ENCODE measurements at regions not wholly inside any gene's neighbourhood (a gene's known extent, or its start where the extent isn't known, plus 50 kb on each side); places are given as distances from the start of the nearest gene placed in this dataset.

DNA sequence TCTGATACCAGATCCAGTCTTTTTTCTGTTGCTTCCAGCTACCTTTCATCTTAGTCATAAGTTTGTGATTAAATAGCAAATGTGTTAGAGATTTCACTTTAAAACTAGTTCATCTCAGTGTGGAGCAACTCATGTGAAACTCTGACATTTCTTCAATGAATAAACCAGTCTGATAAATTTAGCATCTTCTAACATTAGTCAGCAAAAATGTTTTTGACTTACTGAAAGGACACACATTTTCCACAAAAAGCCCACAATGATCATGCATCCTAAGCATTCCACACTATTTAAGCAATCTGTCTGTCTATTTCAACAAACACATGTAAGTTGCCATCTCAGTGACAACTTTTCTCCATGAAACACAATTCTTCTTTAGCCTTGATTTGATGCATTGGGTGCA, 222.2 kb upstream of the SLC35B3 start:
- H2BK15ac ChIP-seq (ENCODE audit: low read depth, low read length), result no peak overlapping the region

More for the DNA sequence above, 222.2 kb upstream of the SLC35B3 start:
- Histone ChIP-seq H4K8ac (ENCODE audit: low read depth in 2 of 2, low read length in 2 of 2) (no peak overlapping the region), H3K4me3 (ENCODE audit: insufficient read depth, low read depth, low read length) (no peak overlapping the region), H2AFZ (replicated peaks; ENCODE audit: low read length, poor library complexity) (no peak overlapping the region), H3K9me3 (ENCODE audit: control insufficient read depth, insufficient read depth, low read length) (peaks cover 13% of the 10 kb centered on the region), H2BK120ac (ENCODE audit: low read depth, low read length) (no peak overlapping the region), H3K14ac (replicated peaks; ENCODE audit: low read depth, low read length) (no peak overlapping the region), H3K27ac (ENCODE audit: insufficient read depth, low read length) (no peak overlapping the region), H4K91ac (ENCODE audit: insufficient read depth, low read depth, low read length) (no peak overlapping the region), H3K27me3 (ENCODE audit: control insufficient read depth, insufficient read depth, low read length) (no peaks in the 10 kb centered on the region), H3K4me1 (ENCODE audit: control insufficient read depth, insufficient read depth, low read length) (no peaks in the 10 kb centered on the region), H4K5ac (ENCODE audit: low read depth, low read length) (no peak overlapping the region), H2BK5ac (ENCODE audit: low read depth, low read length, poor library complexity, severe bottlenecking) (no peak overlapping the region), H3K79me1 (ENCODE audit: low read depth in 1 of 2, low read length in 2 of 2) (no peaks in the 10 kb centered on the region), H2AK9ac (replicated peaks; ENCODE audit: low read depth, low read length, poor library complexity) (no peak overlapping the region), H3K56ac (ENCODE audit: extremely low read depth, insufficient read depth, low read length) (no peak overlapping the region), H3K9ac (ENCODE audit: low read depth, low read length) (no peak overlapping the region), H3K4me2 (ENCODE audit: low read depth, low read length) (no peak overlapping the region), H2BK20ac (ENCODE audit: low read depth, low read length) (no peak overlapping the region), H3K36me3 (ENCODE audit: control insufficient read depth, insufficient read depth, low read length) (no peaks in the 10 kb centered on the region), H4K20me1 (ENCODE audit: insufficient read depth, low read length) (no peaks in the 10 kb centered on the region), H2AK5ac (ENCODE audit: low read depth, low read length) (no peak overlapping the region), H3K4ac (ENCODE audit: low read depth, low read length) (no peak overlapping the region), H3K9me1 (ENCODE audit: insufficient read depth, low read length) (no peaks in the 10 kb centered on the region), H3K23ac (ENCODE audit: low read depth, low read length) (no peak overlapping the region), H3K18ac (ENCODE audit: low read depth, low read length) (no peak overlapping the region)
- intact Hi-C loops (cut with micrococcal nuclease), result no loop called here
- ChIA-PET CTCF (no interaction called here), POLR2A (ENCODE audit: unreplicated experiment) (no interaction called here)
- in situ Hi-C loops (cut with MboI; ENCODE audit: low sequenced_read_pairs), result no loop called here
- dilution Hi-C loops (cut with HindIII; ENCODE audit: low sequenced_read_pairs, unreplicated experiment), result no loop called here
- ATAC-seq (ENCODE audit: low read depth) (no peak), DNase-seq (no peak)
- no TSS peak for BruUV-seq (replicated peaks)
- TF ChIP-seq CTCF (conservative IDR thresholded peaks at IDR 0.05; ENCODE audit: low read depth, low read length), result no peak
- no peak for TF ChIP-seq FOS (IDR thresholded peaks at IDR 0.05; ENCODE audit: low read depth, low read length)
- no peak for TF ChIP-seq SMC3 (IDR thresholded peaks at IDR 0.05; ENCODE audit: low read depth, low read length)
- TF ChIP-seq MAFK (IDR thresholded peaks at IDR 0.05; ENCODE audit: low read depth, low read length), result no peak
- no peak for TF ChIP-seq BHLHE40 (IDR thresholded peaks at IDR 0.05; ENCODE audit: low read depth, low read length)
- no peak for TF ChIP-seq USF2 (IDR thresholded peaks at IDR 0.05; ENCODE audit: low read depth, low read length)
- no peak for TF ChIP-seq ELK1 (IDR thresholded peaks at IDR 0.05; ENCODE audit: borderline replicate concordance, low read depth, low read length)
- TF ChIP-seq MXI1 (IDR thresholded peaks at IDR 0.05; ENCODE audit: borderline replicate concordance, low read depth, low read length), result no peak
- TF ChIP-seq CHD1 (IDR thresholded peaks at IDR 0.05; ENCODE audit: low read depth, low read length), result no peak
- no peak for TF ChIP-seq RAD21 (IDR thresholded peaks at IDR 0.05; ENCODE audit: low read length)
- no peak for TF ChIP-seq CEBPB (IDR thresholded peaks at IDR 0.05; ENCODE audit: low read depth, low read length)
- no peak for TF ChIP-seq RCOR1 (IDR thresholded peaks at IDR 0.05; ENCODE audit: insufficient replicate concordance, low read length)
- TF ChIP-seq MAZ (IDR thresholded peaks at IDR 0.05; ENCODE audit: borderline replicate concordance, low read depth, low read length), result no peak
- no peak for TF ChIP-seq POLR2A (IDR thresholded peaks at IDR 0.05; ENCODE audit: low read depth, low read length)
- TF ChIP-seq NFE2L2 (IDR thresholded peaks at IDR 0.05; ENCODE audit: low read depth, low read length), result no peak
